Right lung (tissue), 2 donors: ENCODE measurements at regions not wholly inside any gene's neighbourhood (a gene's known extent, or its start where the extent isn't known, plus 50 kb on each side); places are given as distances from the start of the nearest gene placed in this dataset.
"Not testable (repeated sequence)": the region's sequence is repeated elsewhere in the genome, so short reads cannot be mapped to it uniquely, and the experiment has no call there.

Experiments used
- DNase-seq, 2 donors: peaks; one replicate each; pipeline ENCODE4 v3.0.0-alpha.2; 2013

GRCh38 chr11:34830648-34831047, 85.5 kb downstream of the APIP start:
- DNase-seq: no peak

- DNase-seq: no peak
These were observed 86.1 kb downstream of the APIP start for GRCh38 chr11:34830035-34830434.

- DNase-seq: peak in 1 of 2 donors; percentile 17
These were observed 89.0 kb downstream of the APIP start for GRCh38 chr11:34827228-34827627.

GRCh38 chr11:34826384-34826726, 89.8 kb downstream of the APIP start:
- no peak for DNase-seq

- DNase-seq: peak; percentile 64 to 71
These were observed 90.4 kb downstream of the APIP start for GRCh38 chr11:34825670-34826383.

GRCh38 chr11:34825315-34825669, 90.9 kb downstream of the APIP start:
- no peak for DNase-seq

- DNase-seq: no peak
These were observed 91.8 kb downstream of the APIP start for GRCh38 chr11:34824425-34824824.

- no peak for DNase-seq
These were observed 92.5 kb downstream of the APIP start for GRCh38 chr11:34823639-34824038.

- DNase-seq: no peak
These were observed 93.0 kb downstream of the APIP start for GRCh38 chr11:34823197-34823596.

GRCh38 chr11:34819740-34820482, 96.3 kb downstream of the APIP start:
- DNase-seq: no peak

GRCh38 chr11:34817812-34818211, 98.4 kb downstream of the APIP start:
- not testable (repeated sequence) for DNase-seq

GRCh38 chr11:34816698-34817213, 99.4 kb downstream of the APIP start:
- no peak for DNase-seq

GRCh38 chr11:34812905-34813576, 103.1 kb downstream of the APIP start:
- no peak for DNase-seq

GRCh38 chr11:34811858-34812257, 104.3 kb downstream of the APIP start:
- no peak for DNase-seq

- no peak for DNase-seq
These were observed 106.0 kb downstream of the APIP start for GRCh38 chr11:34810107-34810562.

- DNase-seq: no peak
These were observed 106.7 kb downstream of the APIP start for GRCh38 chr11:34809191-34810106.

- DNase-seq: no peak
These were observed 109.3 kb downstream of the APIP start for GRCh38 chr11:34806875-34807274.

- no peak for DNase-seq
These were observed 110.2 kb downstream of the APIP start for GRCh38 chr11:34805937-34806336.

GRCh38 chr11:34799848-34800247, 116.3 kb downstream of the APIP start:
- DNase-seq: no peak

GRCh38 chr11:34798985-34799384, 117.2 kb downstream of the APIP start:
- no peak for DNase-seq

GRCh38 chr11:34797497-34797896, 118.7 kb downstream of the APIP start:
- not testable (repeated sequence) for DNase-seq

GRCh38 chr11:34795641-34796040, 120.5 kb downstream of the APIP start:
- DNase-seq: no peak
